ENCODE measurements at regions not wholly inside any gene's neighbourhood (a gene's known extent, or its start where the extent isn't known, plus 50 kb on each side); places are given as distances from the start of the nearest gene placed in this dataset.

- FAIRE-seq (no peak), DNase-seq (ENCODE audit: insufficient read length, low spot score) (no peak)
These were observed 65.2 kb upstream of the LNX1 start for GRCh38 chr4:53656421-53656981.

- DNase-seq (ENCODE audit: insufficient read length, low spot score) (no peak), FAIRE-seq (no peak)
These were observed 63.0 kb upstream of the LNX1 start for GRCh38 chr4:53654300-53654758.

GRCh38 chr4:53653484-53654053 lies 62.3 kb upstream of the LNX1 start:
- DNase-seq (ENCODE audit: insufficient read length, low spot score) (no peak), FAIRE-seq (no peak)

- FAIRE-seq (no peak), DNase-seq (ENCODE audit: insufficient read length, low spot score) (no peak)
These were observed 60.0 kb upstream of the LNX1 start for GRCh38 chr4:53651156-53651735.

GRCh38 chr4:53649357-53649756 lies 58.1 kb upstream of the LNX1 start:
- FAIRE-seq = no peak
- DNase-seq (ENCODE audit: insufficient read length, low spot score) = no peak

- DNase-seq (ENCODE audit: insufficient read length, low spot score) = no peak
- FAIRE-seq = no peak
These were observed 56.3 kb upstream of the LNX1 start for GRCh38 chr4:53647547-53647946.

- no peak for FAIRE-seq
- no peak for DNase-seq (ENCODE audit: insufficient read length, low spot score)
These were observed 55.5 kb upstream of the LNX1 start for GRCh38 chr4:53646795-53647194.

GRCh38 chr4:53645108-53645507 lies 53.8 kb upstream of the LNX1 start:
- FAIRE-seq = no peak
- no peak for DNase-seq (ENCODE audit: insufficient read length, low spot score)

- no peak for DNase-seq (ENCODE audit: insufficient read length, low spot score)
These were observed 53.3 kb upstream of the LNX1 start for GRCh38 chr4:53644607-53645006.

More at GRCh38 chr4:53644607-53645006, 53.3 kb upstream of the LNX1 start:
- no peak for FAIRE-seq
